HG03521 (cell line): ENCODE measurements at regions not wholly inside any gene's neighbourhood (a gene's known extent, or its start where the extent isn't known, plus 50 kb on each side); places are given as distances from the start of the nearest gene placed in this dataset.

Experiments
- ATAC-seq: cut with Tn5 transposase; IDR thresholded peaks from one replicate; pipeline ENCODE4 v1.9.1; 2021; ENCODE audit warnings: mild to moderate bottlenecking, moderate library complexity; ENCODE audit not compliant: unreplicated experiment

DNA sequence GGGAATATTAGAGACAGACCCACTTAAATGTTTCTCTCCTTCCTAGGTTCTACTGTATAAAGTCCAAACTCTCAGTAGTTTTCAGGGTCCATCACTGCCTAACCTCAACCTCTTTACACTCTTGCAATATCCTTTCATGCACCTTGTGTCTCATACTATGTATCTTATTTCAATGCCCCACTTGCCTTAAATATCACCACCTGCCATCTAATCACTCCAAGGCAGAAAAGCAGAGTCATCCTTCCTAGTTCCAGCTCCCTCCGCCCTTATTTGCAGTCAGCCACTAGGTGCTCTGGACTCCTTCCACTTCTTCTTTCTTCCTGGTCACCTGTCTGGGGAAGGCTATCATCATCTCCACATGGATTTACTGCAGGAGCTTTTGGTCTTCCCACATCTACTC lies 322.0 kb downstream of the MFSD1 start:
- ATAC-seq, result no peak

DNA sequence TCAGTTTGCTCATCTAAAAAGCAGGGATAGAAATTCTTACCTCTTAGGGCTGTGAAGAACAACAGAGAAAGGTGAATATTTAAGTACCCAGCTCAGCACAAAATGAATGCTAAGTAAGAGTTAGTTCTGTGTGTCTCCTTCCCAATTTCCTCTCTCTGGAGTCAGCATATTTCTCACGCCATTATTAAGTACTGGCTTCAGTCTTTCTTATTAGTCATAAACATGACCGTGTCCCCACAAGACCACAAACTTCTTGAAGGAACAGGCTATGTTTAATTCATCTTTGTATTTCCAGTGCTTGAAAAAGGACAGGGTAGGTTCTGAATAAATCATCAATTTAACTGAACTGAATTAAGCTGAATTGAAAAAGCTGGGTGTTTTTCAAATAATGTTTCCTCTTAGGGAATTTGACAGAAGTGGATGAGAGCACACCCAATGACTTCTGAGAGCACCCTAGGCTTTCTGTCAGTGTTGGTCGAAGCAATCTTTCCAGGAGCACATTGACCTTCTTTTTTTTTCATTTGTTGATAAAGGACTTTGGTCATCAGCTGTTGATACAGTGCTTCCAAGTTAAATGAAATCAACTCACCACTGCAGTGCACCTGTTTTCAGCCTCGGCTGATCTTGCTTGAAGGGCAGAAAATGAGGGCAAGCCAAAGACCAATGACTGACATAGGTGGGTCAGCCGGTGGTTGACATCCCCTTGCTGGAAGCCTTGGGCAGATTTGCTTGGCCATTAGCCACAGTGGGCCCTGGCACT lies 324.6 kb downstream of the MFSD1 start:
- no peak for ATAC-seq

- no peak for ATAC-seq
Measured at GRCh38 chr3:159127021-159127392, 325.2 kb downstream of the MFSD1 start.

DNA sequence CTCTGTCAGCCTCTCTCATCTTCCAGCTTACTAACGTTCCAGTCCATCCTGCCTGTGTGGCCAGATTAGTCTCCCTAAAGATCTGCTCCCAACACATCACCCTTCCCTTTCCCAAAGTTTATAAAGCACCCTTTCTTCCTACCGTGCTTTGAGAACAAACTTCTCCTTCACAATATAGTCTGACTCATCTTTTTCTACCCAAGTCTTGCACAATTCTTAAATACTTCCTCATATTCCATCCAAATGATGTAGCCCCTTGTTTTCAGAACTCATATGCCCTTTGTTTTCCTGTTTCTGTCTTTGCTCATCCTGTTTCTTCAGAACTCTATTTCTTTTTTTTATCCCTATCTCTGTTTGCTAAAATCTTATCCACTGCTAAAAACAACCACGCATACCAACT lies 326.8 kb downstream of the MFSD1 start:
- no peak for ATAC-seq

DNA sequence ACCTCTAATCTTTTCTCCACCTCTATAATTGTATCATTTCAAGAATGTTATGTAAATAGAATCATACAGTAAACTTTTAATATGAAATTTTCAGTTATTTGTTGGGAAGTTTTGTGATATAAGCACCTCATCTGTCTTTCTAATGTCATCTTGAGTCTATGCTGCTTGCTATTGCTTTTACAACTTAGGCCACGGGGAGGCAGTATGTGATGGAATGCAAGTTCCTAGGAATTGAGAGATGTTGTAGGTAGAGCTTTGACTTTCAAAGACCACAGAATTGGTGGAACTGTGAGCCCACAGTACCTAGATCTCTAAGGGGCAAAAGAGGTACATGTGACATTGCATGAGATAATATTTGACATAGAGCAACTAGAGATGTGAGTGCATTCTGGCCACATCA lies 328.3 kb downstream of the MFSD1 start:
- ATAC-seq, result no peak

DNA sequence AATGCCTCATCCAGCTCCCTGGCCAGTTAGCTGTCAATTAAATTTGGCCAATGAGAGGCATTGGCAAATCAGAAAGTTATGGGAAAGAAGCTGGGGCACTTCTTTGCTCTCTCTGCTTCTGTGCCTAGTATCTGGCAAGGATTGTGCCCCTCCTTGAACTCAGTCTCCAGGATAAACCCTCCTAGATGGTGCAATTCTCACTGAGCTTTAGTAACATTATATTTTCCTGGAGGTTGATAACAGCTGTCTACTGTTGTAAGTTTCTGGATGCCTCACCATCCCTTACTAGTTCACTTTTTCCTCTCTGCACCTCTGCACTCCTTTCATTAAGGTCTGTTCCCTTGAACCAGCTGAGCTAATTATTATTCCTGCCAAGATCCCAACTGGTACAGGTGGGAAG lies 329.5 kb downstream of the MFSD1 start:
- no peak for ATAC-seq

DNA sequence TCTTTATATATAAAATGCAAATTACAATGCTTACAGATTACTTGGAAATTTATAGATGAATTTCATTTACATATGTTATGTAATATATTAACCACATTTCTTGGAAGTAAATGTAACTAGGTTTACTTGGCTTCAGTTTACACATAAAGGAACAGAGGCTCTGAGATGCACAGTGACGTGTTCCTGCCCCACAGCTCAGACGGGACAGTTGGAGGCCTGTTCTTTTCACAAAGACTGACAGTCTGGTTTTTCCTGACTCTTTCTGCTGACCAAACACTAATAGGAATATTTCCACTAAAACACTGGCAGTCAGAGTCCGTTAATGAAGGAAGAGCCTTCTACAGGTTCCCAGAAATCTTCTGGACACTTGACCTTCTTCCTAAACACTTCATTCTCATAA lies 336.1 kb downstream of the MFSD1 start:
- no peak for ATAC-seq

GRCh38 chr3:159139326-159139725 lies 337.5 kb downstream of the MFSD1 start:
- ATAC-seq, result no peak

- no peak for ATAC-seq
Measured at GRCh38 chr3:159144472-159144871, 342.6 kb downstream of the MFSD1 start.

DNA sequence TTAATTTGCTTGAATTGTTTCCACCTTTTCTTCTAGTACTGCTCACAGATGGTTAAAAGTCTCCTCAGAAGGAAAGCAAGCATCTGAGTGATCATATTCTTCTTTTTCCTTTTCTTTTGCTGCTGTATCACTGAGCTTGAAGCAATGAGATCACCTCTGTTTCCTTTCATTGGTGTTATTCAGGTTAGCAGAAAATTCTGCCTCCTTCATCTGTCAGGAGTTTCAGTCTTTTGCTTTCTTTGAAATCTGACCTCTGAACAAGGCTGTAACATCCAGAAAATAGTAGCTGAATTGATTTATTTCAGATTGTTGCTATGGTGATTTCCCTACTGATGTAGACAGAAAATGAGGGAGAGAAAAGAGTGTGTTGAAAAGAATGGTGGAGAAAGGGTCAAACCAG lies 343.0 kb downstream of the MFSD1 start:
- ATAC-seq, result no peak

GRCh38 chr3:159146392-159146791 lies 344.5 kb downstream of the MFSD1 start:
- ATAC-seq, result no peak

GRCh38 chr3:159146856-159147435 lies 345.1 kb downstream of the MFSD1 start:
- no peak for ATAC-seq

GRCh38 chr3:159147813-159148212 lies 346.0 kb downstream of the MFSD1 start:
- no peak for ATAC-seq

GRCh38 chr3:159148466-159148865 lies 346.6 kb downstream of the MFSD1 start:
- no peak for ATAC-seq

DNA sequence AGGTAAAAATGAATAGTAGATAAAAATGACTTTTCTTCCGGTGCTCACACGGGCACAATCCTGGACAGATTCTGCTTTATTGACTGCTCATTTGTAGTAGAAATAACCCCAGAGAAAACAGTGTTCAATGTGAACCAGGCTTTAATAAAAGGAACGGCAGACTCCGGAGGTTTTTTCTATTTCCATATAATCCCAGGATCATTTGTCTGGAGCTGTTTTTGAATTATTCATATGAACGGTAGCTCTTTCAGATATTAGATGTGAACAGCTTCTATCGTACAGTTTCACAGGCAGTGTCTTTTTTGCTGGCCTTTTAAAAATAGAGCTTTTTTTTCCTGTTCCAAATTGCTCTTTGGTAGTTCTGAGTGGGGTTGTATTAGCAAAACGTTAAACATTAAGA lies 347.3 kb downstream of the MFSD1 start:
- ATAC-seq, result no peak

DNA sequence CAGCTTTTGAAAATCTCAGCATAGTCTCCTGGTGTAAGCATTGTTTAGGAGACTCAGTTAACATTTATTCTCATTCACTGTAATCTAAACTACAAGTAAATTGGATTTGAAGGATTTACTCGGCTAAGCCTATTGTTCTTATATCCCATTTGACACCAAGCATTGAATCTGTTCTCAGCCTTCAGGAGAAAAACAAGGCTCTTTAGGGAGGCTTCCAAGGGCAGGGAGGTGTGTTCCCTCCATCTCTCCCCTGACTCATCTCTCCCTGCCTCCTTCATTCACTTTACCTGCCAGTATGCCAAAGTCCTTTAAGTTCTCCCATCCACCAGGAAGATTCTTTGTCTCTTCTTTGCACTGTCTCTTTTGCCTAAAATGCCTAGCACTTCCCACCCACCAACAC lies 347.8 kb downstream of the MFSD1 start:
- no peak for ATAC-seq

- no peak for ATAC-seq
Measured at GRCh38 chr3:159150180-159150579, 348.3 kb downstream of the MFSD1 start.

- no peak for ATAC-seq
Measured at GRCh38 chr3:159151130-159151529, 349.3 kb downstream of the MFSD1 start.

DNA sequence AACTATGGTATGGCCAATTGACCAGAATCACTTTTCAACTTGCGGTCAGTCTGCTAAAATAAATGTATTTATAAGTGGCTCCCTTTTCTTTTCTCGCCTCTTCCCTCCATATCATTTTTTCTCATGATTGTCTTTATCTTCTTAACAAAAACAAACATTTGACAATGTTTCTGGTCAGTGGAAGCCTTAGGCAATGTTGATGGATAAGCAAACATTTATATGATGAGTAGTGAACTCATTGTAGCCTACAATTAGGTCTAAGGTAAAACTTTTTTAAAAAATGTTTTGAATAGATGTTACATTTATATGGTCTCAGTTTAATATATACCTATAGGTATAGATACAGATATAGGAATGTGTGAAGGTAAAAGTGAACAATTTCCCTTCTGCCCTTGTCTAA lies 355.4 kb downstream of the MFSD1 start:
- no peak for ATAC-seq

DNA sequence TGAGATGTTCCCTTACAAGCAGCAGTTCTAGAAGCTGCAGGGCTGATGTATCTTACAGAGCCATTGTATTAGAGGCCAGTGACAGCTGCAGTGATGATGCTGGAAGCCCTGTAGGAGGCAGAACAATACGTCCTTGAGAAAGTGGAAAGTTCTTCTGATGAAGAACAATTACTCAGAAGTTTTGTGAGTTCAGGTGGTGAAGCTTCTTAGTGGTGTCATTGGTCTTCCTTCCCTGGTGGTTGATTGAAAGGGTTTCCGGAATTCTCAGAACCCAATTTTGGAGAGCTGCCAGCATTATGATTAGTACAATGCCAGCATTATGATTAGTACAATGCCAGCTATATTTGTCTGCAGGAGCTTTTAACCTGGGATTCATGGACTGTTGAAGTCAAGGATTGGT lies 356.4 kb downstream of the MFSD1 start:
- ATAC-seq, result no peak

DNA sequence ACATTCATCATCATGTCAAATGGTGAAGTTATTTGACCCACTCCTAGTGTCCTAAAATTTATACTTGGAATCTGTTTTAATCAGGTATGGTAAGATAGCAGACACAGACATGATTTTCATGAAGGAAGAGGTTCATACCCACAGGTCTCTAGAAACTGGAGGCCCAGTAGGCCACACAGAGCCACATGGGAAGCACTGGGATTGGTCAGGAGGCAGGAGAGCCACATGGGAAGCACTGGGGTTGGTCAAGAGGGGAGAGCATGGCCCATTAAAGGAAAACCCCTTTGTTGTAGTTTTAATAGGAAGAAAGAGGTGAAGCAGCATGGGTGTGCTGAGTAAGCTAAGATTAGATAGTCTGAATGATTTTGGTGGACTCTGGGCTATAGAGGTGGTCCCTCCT lies 356.9 kb downstream of the MFSD1 start:
- ATAC-seq, result no peak

GRCh38 chr3:159159546-159159945 lies 357.7 kb downstream of the MFSD1 start:
- no peak for ATAC-seq

DNA sequence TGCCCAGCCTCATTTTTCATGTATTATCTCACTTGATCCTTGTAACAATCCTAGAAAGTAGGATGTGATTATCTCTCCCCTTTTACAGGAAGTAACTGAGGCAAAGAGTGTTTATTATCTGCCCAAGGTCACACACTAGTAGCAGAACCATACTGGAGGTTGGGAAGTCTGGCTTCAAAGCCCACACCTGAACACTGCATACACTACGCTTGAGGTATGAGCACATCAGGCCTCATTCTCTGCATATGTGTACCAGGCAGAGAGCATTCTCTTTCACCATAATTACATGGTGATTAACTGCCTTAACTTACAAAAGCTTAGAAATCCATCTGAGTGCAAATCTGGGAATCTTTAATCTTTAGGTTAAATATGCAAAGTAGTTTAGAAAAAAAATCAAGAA lies 361.8 kb downstream of the MFSD1 start:
- ATAC-seq, result no peak
